NCI-H2196 (cell line): ENCODE measurements at regions not wholly inside any gene's neighbourhood (a gene's known extent, or its start where the extent isn't known, plus 50 kb on each side); places are given as distances from the start of the nearest gene placed in this dataset.
"Not testable (repeated sequence)": the region's sequence is repeated elsewhere in the genome, so short reads cannot be mapped to it uniquely, and the experiment has no call there.

Experiments
- DNase-seq: peaks from one replicate; lab custom pipeline; 2025; ENCODE audit not compliant: unreplicated experiment; lab: John Stamatoyannopoulos, UW

GRCh38 chr9:102514541-102514940 is 480.6 kb upstream of the CYLC2 start:
- no peak for DNase-seq

- no peak for DNase-seq
Observed at GRCh38 chr9:102507044-102507687, 488.0 kb upstream of the CYLC2 start.

- DNase-seq, result no peak
Observed at GRCh38 chr9:102506406-102506805, 488.7 kb upstream of the CYLC2 start.

GRCh38 chr9:102499468-102499867 is 495.7 kb upstream of the CYLC2 start:
- no peak for DNase-seq

GRCh38 chr9:102497709-102498108 is 497.4 kb upstream of the CYLC2 start:
- no peak for DNase-seq

GRCh38 chr9:102486976-102487375 is 508.2 kb upstream of the CYLC2 start:
- not testable (repeated sequence) for DNase-seq

- no peak for DNase-seq
Observed at GRCh38 chr9:102483651-102484050, 511.5 kb upstream of the CYLC2 start.

- DNase-seq, result no peak
Observed at GRCh38 chr9:102482776-102483175, 512.4 kb upstream of the CYLC2 start.

GRCh38 chr9:102479191-102479590 is 515.9 kb upstream of the CYLC2 start:
- no peak for DNase-seq

GRCh38 chr9:102474357-102474756 is 520.8 kb upstream of the CYLC2 start:
- no peak for DNase-seq

GRCh38 chr9:102469430-102469829 is 525.7 kb upstream of the CYLC2 start:
- DNase-seq, result not testable (repeated sequence)

- DNase-seq, result no peak
Observed at GRCh38 chr9:102461156-102461819, 533.8 kb upstream of the CYLC2 start.

- no peak for DNase-seq
Observed at GRCh38 chr9:102459828-102460227, 535.3 kb upstream of the CYLC2 start.

- no peak for DNase-seq
Observed at GRCh38 chr9:102456562-102456961, 538.6 kb upstream of the CYLC2 start.

- DNase-seq, result no peak
Observed at GRCh38 chr9:102445906-102446305, 549.2 kb upstream of the CYLC2 start.

GRCh38 chr9:102445181-102445747 is 549.9 kb upstream of the CYLC2 start:
- no peak for DNase-seq

- DNase-seq, result no peak
Observed at GRCh38 chr9:102439583-102439982, 555.5 kb upstream of the CYLC2 start.

GRCh38 chr9:102436599-102436998 is 558.5 kb upstream of the CYLC2 start:
- DNase-seq, result not testable (repeated sequence)

GRCh38 chr9:102435427-102435826 is 559.7 kb upstream of the CYLC2 start:
- DNase-seq, result no peak

- no peak for DNase-seq
Observed at GRCh38 chr9:102434545-102434944, 560.6 kb upstream of the CYLC2 start.

- DNase-seq, result no peak
Observed at GRCh38 chr9:102428305-102428704, 566.8 kb upstream of the CYLC2 start.

GRCh38 chr9:102416251-102416650 is 578.9 kb upstream of the CYLC2 start:
- DNase-seq, result not testable (repeated sequence)
